ENCODE measurements at regions not wholly inside any gene's neighbourhood (a gene's known extent, or its start where the extent isn't known, plus 50 kb on each side); places are given as distances from the start of the nearest gene placed in this dataset.
A peak's percentile ranks its signal among the peaks of the same experiment; 100 is the strongest.
"Not testable (repeated sequence)": the region's sequence is repeated elsewhere in the genome, so short reads cannot be mapped to it uniquely, and the experiment has no call there.

DNA sequence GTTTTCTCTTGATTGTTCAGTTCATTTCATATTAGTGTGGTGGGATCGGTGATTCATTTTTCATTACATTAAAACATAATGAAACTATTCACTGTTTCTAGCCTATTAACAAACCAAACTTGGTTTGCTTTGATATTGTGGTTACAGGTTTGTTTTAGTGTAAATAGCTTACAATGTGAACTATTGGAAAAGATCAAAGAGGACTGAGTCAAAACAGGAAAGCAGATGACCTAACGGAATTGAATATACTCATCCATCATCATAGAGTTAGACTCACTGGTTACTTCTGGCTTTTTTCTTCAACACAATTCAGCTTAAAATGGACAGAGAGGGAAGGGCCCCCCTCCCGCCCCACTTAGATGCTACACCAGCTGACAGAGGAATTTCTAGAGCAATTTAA lies 616.2 kb upstream of the AADAT start:
- no peak for DNase-seq (ENCODE audit: low spot score)

- no peak for DNase-seq (ENCODE audit: low spot score)
Observed at GRCh38 chr4:170700064-170700463, 610.3 kb upstream of the AADAT start.

- no peak for DNase-seq (ENCODE audit: low spot score)
Observed at GRCh38 chr4:170698334-170698733, 608.6 kb upstream of the AADAT start.

DNA sequence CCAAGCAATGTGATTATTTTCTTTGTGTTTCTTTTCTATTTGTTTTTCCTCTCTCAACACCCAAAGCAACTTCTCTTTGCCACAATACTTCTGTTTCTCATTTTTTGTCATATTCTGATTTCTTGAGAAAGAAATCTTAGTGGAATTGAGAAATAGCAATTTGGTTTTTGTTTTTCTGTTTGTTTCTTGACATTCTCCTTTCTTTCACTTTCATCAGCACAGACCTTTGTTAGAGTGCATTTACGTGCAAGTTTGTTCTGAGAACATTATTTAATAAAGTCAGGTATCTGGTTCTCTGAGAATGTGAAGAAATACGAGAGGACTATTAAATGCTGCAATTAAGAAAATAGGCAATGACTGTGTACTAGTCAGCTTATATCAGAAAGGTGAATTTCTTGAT lies 608.1 kb upstream of the AADAT start:
- no peak for DNase-seq (ENCODE audit: low spot score)

- DNase-seq (ENCODE audit: low spot score): no peak
Observed at GRCh38 chr4:170697045-170697444, 607.3 kb upstream of the AADAT start.

- peak; percentile 59 for DNase-seq (ENCODE audit: low spot score)
Observed at GRCh38 chr4:170691168-170691567, 601.4 kb upstream of the AADAT start.

- no peak for DNase-seq (ENCODE audit: low spot score)
Observed at GRCh38 chr4:170687751-170688150, 598.0 kb upstream of the AADAT start.

DNA sequence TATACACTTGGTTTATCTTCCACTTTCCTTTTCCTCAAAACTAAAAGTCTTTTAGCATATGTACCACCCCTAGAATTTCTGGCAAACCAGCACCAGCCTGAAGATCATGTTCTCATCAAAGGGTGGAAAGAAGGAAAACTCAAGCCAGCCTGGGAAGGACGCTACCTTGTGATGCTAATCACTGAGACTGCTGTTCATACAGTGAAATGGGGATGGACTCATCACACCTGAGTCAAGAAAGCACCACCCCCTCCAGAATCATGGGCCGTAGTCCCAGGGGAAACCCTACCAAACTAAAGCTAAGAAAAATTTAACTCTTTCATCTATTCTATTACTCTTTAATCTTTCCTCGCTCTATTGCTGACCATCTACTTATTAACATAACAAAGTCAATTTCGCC lies 595.9 kb upstream of the AADAT start:
- DNase-seq (ENCODE audit: low spot score): not testable (repeated sequence)

- no peak for DNase-seq (ENCODE audit: low spot score)
Observed at GRCh38 chr4:170682558-170683294, 593.0 kb upstream of the AADAT start.

DNA sequence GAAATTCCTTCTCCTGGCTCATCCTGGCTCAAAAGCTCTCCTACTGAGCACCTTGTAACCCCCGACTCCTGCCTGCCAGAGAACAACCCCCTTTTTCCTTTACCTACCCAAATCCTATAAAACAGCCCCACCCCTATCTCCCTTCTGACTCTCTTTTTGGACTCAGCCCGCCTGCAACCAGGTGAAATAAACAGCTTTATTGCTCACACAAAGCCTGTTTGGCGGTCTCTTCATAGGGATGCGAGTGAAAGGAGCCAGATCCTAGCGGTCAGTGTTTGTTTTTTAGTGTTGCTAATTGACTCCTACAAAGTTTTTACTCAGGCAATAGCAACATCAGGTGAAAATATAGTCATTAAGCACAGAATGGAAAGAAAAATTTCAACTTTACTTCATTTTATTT lies 592.3 kb upstream of the AADAT start:
- not testable (repeated sequence) for DNase-seq (ENCODE audit: low spot score)

- DNase-seq (ENCODE audit: low spot score): no peak
Observed at GRCh38 chr4:170675568-170676262, 586.0 kb upstream of the AADAT start.

- DNase-seq (ENCODE audit: low spot score): no peak
Observed at GRCh38 chr4:170674176-170674575, 584.4 kb upstream of the AADAT start.

DNA sequence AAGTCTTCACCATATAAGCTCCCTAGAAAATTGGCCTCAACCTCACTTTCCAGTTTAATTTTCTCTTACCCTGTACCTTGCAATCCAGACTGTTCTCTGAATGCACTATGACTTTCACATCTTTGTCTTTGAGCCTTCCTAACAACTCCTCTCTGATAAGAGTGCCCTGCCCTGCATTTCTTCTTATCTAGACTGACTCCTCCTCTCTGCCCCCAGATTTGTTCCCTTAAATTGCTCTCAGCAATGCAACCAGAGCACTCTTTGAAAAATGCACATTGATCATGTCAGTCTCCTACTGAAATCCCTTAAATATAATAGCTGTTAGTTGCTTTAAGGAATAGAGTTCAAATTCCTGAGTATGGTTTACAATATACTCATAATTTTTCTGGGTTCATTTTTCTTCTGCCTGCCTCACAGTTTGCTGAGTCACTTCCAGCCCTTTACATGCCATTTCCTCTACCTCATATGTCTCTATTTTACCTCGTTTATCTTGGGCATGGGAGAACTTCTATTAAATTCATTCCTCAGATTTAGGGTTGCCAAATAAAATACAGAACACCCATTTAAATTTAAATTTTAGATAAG lies 582.7 kb upstream of the AADAT start:
- DNase-seq (ENCODE audit: low spot score): peak; percentile 21

GRCh38 chr4:170671171-170671570 lies 581.4 kb upstream of the AADAT start:
- DNase-seq (ENCODE audit: low spot score): no peak

GRCh38 chr4:170667814-170668213 lies 578.1 kb upstream of the AADAT start:
- no peak for DNase-seq (ENCODE audit: low spot score)

GRCh38 chr4:170666909-170667308 lies 577.2 kb upstream of the AADAT start:
- DNase-seq (ENCODE audit: low spot score): no peak

DNA sequence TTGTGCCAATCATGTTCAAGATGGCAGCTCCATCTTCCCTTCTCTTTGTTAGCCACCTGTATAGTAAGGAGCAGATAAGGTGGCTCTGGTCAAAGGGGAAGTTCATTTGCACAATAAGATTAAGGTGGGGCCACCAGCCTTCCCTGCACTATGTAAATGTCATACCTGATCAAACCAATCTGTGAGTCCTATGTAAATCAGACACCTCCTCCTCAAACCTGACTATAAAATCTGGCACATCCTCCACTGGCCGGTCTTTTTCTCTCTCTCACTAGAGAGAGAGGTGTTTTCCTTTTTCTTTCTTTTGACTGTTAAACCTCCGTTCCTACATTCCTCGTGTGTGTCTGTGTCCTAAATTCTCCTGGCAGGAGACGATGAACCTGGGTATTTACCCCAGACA lies 572.5 kb upstream of the AADAT start:
- peak; percentile 11 for DNase-seq (ENCODE audit: low spot score)

- DNase-seq (ENCODE audit: low spot score): no peak
Observed at GRCh38 chr4:170657761-170658160, 568.0 kb upstream of the AADAT start.

- peak; percentile 46 for DNase-seq (ENCODE audit: low spot score)
Observed at GRCh38 chr4:170656506-170656905, 566.8 kb upstream of the AADAT start.

GRCh38 chr4:170652571-170652970 lies 562.8 kb upstream of the AADAT start:
- no peak for DNase-seq (ENCODE audit: low spot score)

GRCh38 chr4:170651786-170652185 lies 562.0 kb upstream of the AADAT start:
- DNase-seq (ENCODE audit: low spot score): no peak

DNA sequence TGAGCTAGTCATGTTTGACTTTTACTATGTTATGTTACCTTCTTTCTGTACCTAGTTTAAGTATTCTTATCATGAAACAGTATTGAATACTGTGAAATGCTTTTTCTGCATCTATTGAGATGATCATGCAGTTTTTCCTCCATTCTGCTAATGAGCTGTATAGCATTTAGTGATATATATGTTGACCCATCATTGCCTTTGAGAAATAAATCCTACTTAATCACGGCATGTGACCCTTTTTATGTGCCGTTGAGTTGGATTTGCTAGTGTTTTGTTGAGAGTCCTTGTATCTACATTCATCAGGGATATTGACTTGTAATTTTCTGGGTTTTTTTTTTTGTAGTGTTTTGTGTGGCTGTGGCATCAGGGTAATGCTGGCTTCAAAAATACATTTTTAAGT lies 537.7 kb upstream of the AADAT start:
- no peak for DNase-seq (ENCODE audit: low spot score)

DNA sequence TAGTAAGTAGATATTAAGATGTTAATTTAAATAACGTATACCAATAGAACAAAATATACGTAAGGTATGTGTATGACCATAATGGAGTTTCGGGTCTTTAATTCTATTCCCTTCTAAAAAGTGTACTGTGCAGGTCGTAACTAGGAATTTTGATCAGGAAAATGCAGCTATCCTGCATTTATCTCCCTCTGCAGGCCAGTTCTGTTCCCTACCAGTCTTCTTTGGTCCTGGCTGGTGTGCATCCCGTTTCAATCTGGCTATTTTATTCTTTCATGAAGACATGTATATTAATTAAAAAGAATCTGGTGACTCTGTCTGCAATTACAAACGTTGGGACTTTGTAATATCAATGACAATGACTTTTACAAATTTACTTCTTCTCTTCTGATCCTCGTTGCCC lies 534.1 kb upstream of the AADAT start:
- no peak for DNase-seq (ENCODE audit: low spot score)

Data from umbilical cord (tissue), 1 donor.